ENCODE measurements at regions not wholly inside any gene's neighbourhood (a gene's known extent, or its start where the extent isn't known, plus 50 kb on each side); places are given as distances from the start of the nearest gene placed in this dataset.
"Not testable (repeated sequence)": the region's sequence is repeated elsewhere in the genome, so short reads cannot be mapped to it uniquely, and the experiment has no call there.

DNA sequence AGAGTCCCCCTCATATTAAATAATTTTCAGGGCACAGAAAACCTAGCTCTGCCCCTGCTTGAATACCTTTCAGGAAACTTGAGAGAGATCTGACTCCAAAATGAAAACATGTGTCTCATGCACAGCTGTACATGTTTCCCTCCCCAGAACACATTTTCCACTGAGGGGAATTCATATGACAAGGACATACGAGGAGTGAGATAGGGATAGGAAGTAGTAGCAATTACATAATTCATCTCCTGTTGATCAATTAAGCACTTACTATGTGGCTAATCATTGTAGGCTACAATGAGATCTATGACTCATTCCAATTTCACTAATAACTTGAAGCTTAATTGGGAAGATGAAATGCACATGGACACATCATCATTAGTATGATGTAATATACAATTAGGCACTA is 302.1 kb downstream of the PCDH11X start:
- not testable (repeated sequence) for H3K4me3 ChIP-seq (ENCODE audit: control insufficient read depth, low read depth, low read length); DNase-seq (ENCODE audit: low read depth)

GRCh38 chrX:92090756-92091155 is 311.6 kb downstream of the PCDH11X start:
- not testable (repeated sequence) for H3K4me3 ChIP-seq (ENCODE audit: control insufficient read depth, low read depth, low read length); DNase-seq (ENCODE audit: low read depth)

GRCh38 chrX:92098136-92098535 is 319.0 kb downstream of the PCDH11X start:
- H3K4me3 ChIP-seq (ENCODE audit: control insufficient read depth, low read depth, low read length); DNase-seq (ENCODE audit: low read depth): not testable (repeated sequence)

GRCh38 chrX:92100095-92100494 is 320.9 kb downstream of the PCDH11X start:
- not testable (repeated sequence) for DNase-seq (ENCODE audit: low read depth); H3K4me3 ChIP-seq (ENCODE audit: control insufficient read depth, low read depth, low read length)

DNA sequence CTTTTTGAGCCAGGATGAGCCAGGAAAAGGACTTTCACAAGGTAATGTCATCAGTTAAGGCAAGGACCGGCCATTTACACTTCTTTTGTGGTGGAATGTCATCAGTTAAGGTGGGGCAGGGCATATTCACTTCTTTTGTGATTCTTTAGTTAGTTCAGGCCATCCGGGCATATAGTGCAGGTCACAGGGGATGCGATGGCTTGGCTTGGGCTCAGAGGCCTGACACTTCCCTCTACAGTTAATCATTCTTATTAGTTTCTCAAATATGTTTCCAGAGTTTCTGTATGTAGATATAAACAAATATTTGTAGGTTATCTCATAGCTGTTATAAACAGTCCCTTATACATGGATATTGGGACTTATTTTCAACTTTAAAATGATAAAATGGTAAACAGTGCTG is 326.5 kb downstream of the PCDH11X start:
- not testable (repeated sequence) for H3K4me3 ChIP-seq (ENCODE audit: control insufficient read depth, low read depth, low read length); DNase-seq (ENCODE audit: low read depth)

DNA sequence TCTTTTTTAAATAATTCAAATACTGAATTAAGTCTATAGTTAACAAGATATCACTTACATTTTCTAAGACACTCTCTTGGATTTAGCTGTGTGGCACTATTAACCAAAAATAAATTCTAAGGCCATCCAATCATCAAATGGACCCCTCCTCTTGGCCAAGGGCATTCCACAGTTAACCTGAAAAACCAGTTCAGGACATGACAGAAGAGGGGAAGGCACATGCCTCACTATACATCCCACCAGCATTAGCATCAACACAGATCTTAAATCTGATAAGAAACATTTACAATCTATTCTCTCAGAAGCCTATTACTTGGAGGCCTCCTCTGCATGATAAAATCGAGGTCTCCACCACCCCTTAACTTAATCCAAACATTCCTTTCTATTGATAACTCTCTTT is 327.5 kb downstream of the PCDH11X start:
- DNase-seq (ENCODE audit: low read depth); H3K4me3 ChIP-seq (ENCODE audit: control insufficient read depth, low read depth, low read length): not testable (repeated sequence)

DNA sequence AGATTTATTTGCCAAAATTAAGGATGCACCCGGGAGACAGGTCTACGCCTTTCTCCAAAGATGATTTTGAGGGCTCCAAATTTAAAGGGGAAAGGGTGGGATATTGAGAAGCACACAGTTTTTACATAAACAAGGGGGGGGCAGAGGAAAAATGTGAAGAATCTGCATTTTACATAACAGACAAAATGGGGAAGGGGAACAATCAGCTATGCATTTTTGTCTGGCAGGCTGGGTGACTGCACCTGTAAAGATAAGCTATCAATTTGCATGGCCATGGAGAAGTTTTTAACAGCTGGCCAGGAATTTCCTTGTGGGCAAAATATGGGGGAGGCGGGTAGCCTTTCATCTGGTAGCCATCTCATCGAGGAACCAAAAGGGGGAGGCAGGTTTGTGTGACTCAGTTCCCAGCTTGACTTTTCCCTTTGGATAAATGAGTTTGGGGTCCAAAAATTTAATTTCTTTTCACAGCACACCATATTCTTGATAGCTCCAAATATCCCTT is 331.3 kb downstream of the PCDH11X start:
- not testable (repeated sequence) for DNase-seq (ENCODE audit: low read depth); H3K4me3 ChIP-seq (ENCODE audit: control insufficient read depth, low read depth, low read length)

- H3K4me3 ChIP-seq (ENCODE audit: control insufficient read depth, low read depth, low read length); DNase-seq (ENCODE audit: low read depth): not testable (repeated sequence)
Observed at GRCh38 chrX:92117701-92118100, 338.5 kb downstream of the PCDH11X start.

DNA sequence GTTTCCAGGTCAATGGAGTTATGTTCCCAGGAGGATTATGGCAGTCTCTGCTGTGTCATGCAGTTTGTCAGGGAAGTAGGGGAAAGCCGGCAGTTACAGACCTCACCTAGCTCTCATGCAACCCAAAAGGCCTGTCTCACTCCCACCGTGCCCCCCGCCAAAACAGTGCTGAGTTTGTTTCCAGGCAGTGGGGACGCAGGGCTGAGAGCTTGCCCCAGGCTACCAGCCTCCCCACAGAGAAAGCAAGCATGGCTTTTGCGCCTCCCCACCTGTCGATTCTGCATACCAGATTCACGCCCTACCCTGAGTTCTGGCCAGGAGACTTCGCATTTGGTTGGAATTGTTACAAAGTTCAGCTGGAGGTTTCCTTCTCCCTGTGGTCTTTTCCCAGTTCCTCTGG is 383.9 kb downstream of the PCDH11X start:
- DNase-seq (ENCODE audit: low read depth); H3K4me3 ChIP-seq (ENCODE audit: control insufficient read depth, low read depth, low read length): not testable (repeated sequence)

DNA sequence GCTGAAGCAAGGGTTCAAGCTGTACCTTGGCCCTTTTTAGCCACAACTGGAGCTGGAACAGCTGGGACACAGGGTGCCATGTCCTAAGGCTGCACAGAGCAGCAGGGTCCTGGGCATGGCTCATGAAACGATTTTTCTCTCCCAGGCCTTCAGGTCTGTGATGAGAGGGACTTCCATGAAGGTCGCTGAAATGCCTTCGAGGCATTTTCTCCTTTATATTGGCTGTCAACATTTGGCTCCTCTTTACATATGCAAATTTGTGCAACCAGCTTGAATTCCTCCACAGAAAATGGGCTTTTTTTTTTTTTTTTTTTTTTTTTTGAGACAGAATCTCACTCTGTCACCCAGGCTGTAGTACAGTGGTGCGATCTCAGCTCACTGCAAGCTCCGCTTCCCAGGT is 430.8 kb downstream of the PCDH11X start:
- no peak overlapping the region for H3K4me3 ChIP-seq (ENCODE audit: control insufficient read depth, low read depth, low read length)
- DNase-seq (ENCODE audit: low read depth), result no peak
- TF ChIP-seq, protein P1, sequence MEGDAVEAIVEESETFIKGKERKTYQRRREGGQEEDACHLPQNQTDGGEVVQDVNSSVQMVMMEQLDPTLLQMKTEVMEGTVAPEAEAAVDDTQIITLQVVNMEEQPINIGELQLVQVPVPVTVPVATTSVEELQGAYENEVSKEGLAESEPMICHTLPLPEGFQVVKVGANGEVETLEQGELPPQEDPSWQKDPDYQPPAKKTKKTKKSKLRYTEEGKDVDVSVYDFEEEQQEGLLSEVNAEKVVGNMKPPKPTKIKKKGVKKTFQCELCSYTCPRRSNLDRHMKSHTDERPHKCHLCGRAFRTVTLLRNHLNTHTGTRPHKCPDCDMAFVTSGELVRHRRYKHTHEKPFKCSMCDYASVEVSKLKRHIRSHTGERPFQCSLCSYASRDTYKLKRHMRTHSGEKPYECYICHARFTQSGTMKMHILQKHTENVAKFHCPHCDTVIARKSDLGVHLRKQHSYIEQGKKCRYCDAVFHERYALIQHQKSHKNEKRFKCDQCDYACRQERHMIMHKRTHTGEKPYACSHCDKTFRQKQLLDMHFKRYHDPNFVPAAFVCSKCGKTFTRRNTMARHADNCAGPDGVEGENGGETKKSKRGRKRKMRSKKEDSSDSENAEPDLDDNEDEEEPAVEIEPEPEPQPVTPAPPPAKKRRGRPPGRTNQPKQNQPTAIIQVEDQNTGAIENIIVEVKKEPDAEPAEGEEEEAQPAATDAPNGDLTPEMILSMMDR (IDR thresholded peaks at IDR 0.05; ENCODE audit: control insufficient read depth, insufficient read depth, low read depth, low read length, missing control alignments), result no peak

- H3K4me3 ChIP-seq (ENCODE audit: control insufficient read depth, low read depth, low read length), result no peak overlapping the region
- TF ChIP-seq, protein P1 (IDR thresholded peaks at IDR 0.05; ENCODE audit: control insufficient read depth, insufficient read depth, low read depth, low read length, missing control alignments), result no peak
Observed at GRCh38 chrX:92213786-92214185, 434.6 kb downstream of the PCDH11X start.

DNA sequence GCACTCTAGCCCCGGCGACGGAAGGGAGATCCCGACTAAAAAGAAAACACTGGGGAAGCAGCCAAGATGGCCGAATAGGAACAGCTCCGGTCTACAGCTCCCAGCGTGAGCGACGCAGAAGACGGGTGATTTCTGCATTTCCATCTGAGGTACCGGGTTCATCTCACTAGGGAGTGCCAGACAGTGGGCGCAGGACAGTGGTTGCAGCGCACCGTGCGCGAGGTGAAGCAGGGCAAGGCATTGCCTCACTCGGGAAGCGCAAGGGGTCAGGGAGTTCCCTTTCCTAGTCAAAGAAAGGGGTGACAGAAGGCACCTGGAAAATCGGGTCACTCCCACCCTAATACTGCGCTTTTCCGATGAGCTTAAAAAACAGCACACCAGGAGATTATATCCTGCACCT is 435.8 kb downstream of the PCDH11X start:
- not testable (repeated sequence) for DNase-seq (ENCODE audit: low read depth); H3K4me3 ChIP-seq (ENCODE audit: control insufficient read depth, low read depth, low read length)

More at GRCh38 chrX:92213786-92214185, 434.6 kb downstream of the PCDH11X start:
- no peak for DNase-seq (ENCODE audit: low read depth)

GRCh38 chrX:92224406-92224805 is 445.2 kb downstream of the PCDH11X start:
- no peak for DNase-seq (ENCODE audit: low read depth)
- TF ChIP-seq, protein P1 (IDR thresholded peaks at IDR 0.05; ENCODE audit: control insufficient read depth, insufficient read depth, low read depth, low read length, missing control alignments), result no peak
- H3K4me3 ChIP-seq (ENCODE audit: control insufficient read depth, low read depth, low read length), result no peak overlapping the region
